HEK293 (cell line): ENCODE measurements at regions not wholly inside any gene's neighbourhood (a gene's known extent, or its start where the extent isn't known, plus 50 kb on each side); places are given as distances from the start of the nearest gene placed in this dataset.

ENCODE experiments used
- BCL6B ChIP-seq: fragments of 450-650 bp; formaldehyde crosslinking; IDR thresholded peaks from 2 replicates; pipeline ENCODE4 v1.5.1; 2017; ENCODE audit warnings: missing biosample characterization, missing genetic modification characterization
- CTCF ChIP-seq: fragments of 450-650 bp; formaldehyde crosslinking; IDR thresholded peaks from 2 replicates; pipeline ENCODE4 v1.5.1; 2016; ENCODE audit warnings: missing biosample characterization, missing genetic modification characterization
- GLIS2 ChIP-seq: fragments of 450-650 bp; formaldehyde crosslinking; IDR thresholded peaks from 2 replicates; pipeline ENCODE4 v1.5.1; 2016; ENCODE audit warnings: missing biosample characterization, missing genetic modification characterization
- HOXC10 ChIP-seq: sonication (generic); formaldehyde crosslinking; IDR thresholded peaks from 2 replicates; pipeline ENCODE4 v1.8.1; 2023; ENCODE audit warnings: mild to moderate bottlenecking, missing genetic modification reagents
- KLF10 ChIP-seq: fragments of 450-650 bp; IDR thresholded peaks from 2 replicates; pipeline ENCODE4 v1.5.1; 2018; ENCODE audit warnings: missing biosample characterization, mild to moderate bottlenecking, missing genetic modification characterization
- RBAK ChIP-seq: fragments of 450-650 bp; formaldehyde crosslinking; IDR thresholded peaks from 2 replicates; pipeline ENCODE4 v1.5.1; 2016; ENCODE audit warnings: missing biosample characterization, missing genetic modification characterization
- YY1 ChIP-seq: fragments of 450-650 bp; formaldehyde crosslinking; IDR thresholded peaks from 2 replicates; pipeline ENCODE4 v1.5.1; 2018; ENCODE audit warnings: missing biosample characterization, missing genetic modification characterization
- ZBTB8A ChIP-seq: fragments of 450-650 bp; formaldehyde crosslinking; IDR thresholded peaks from 2 replicates; pipeline ENCODE4 v1.5.1; 2016; ENCODE audit warnings: missing biosample characterization, missing genetic modification characterization
- ZFHX2 ChIP-seq: fragments of 450-650 bp; formaldehyde crosslinking; conservative IDR thresholded peaks from 2 replicates; pipeline ENCODE4 v1.5.1; 2016; ENCODE audit warnings: missing biosample characterization, missing genetic modification characterization
- ZFP69B ChIP-seq: fragments of 450-650 bp; formaldehyde crosslinking; IDR thresholded peaks from 2 replicates; pipeline ENCODE4 v1.5.1; 2016; ENCODE audit warnings: missing biosample characterization, missing genetic modification characterization
- ZNF133 ChIP-seq: fragments of 450-650 bp; formaldehyde crosslinking; IDR thresholded peaks from 2 replicates; pipeline ENCODE4 v1.5.1; 2016; ENCODE audit warnings: missing biosample characterization, missing genetic modification characterization
- ZNF155 ChIP-seq: fragments of 450-650 bp; formaldehyde crosslinking; IDR thresholded peaks from 2 replicates; pipeline ENCODE4 v1.5.1; 2016; ENCODE audit warnings: missing biosample characterization, missing genetic modification characterization
- ZNF2 ChIP-seq: fragments of 450-650 bp; formaldehyde crosslinking; IDR thresholded peaks from 2 replicates; pipeline ENCODE4 v1.5.1; 2016; ENCODE audit warnings: missing biosample characterization, missing genetic modification characterization
- ZNF211 ChIP-seq: fragments of 450-650 bp; formaldehyde crosslinking; IDR thresholded peaks from 2 replicates; pipeline ENCODE4 v1.5.1; 2016; ENCODE audit warnings: low read depth, missing biosample characterization, missing genetic modification characterization
- ZNF24 ChIP-seq: fragments of 450-650 bp; formaldehyde crosslinking; IDR thresholded peaks from 2 replicates; pipeline ENCODE4 v1.5.1; 2016; ENCODE audit warnings: missing biosample characterization, missing genetic modification characterization
- ZNF26 ChIP-seq: fragments of 450-650 bp; formaldehyde crosslinking; IDR thresholded peaks from 2 replicates; pipeline ENCODE4 v1.5.1; 2016; ENCODE audit warnings: missing biosample characterization, missing genetic modification characterization
- ZNF366 ChIP-seq: fragments of 450-650 bp; formaldehyde crosslinking; conservative IDR thresholded peaks from 2 replicates; pipeline ENCODE4 v1.5.1; 2016; ENCODE audit warnings: missing biosample characterization, missing genetic modification characterization
- ZNF423 ChIP-seq: fragments of 450-650 bp; formaldehyde crosslinking; IDR thresholded peaks from 2 replicates; pipeline ENCODE4 v1.5.1; 2016; ENCODE audit warnings: missing biosample characterization, missing genetic modification characterization
- ZNF48 ChIP-seq: fragments of 450-650 bp; formaldehyde crosslinking; IDR thresholded peaks from 2 replicates; pipeline ENCODE4 v1.5.1; 2016; ENCODE audit warnings: missing biosample characterization, missing genetic modification characterization
- ZNF529 ChIP-seq: fragments of 450-650 bp; formaldehyde crosslinking; IDR thresholded peaks from 2 replicates; pipeline ENCODE4 v1.5.1; 2017; ENCODE audit warnings: missing genetic modification characterization, missing biosample characterization; ENCODE audit not compliant: insufficient replicate concordance
- ZNF549 ChIP-seq: fragments of 450-650 bp; IDR thresholded peaks from 2 replicates; pipeline ENCODE4 v1.5.1; 2018; ENCODE audit warnings: missing biosample characterization, missing genetic modification characterization, mild to moderate bottlenecking, inconsistent platforms, moderate library complexity
- ZNF560 ChIP-seq: fragments of 450-650 bp; formaldehyde crosslinking; IDR thresholded peaks from 2 replicates; pipeline ENCODE4 v1.5.1; 2017; ENCODE audit warnings: missing biosample characterization, missing genetic modification characterization, borderline replicate concordance
- ZNF580 ChIP-seq: fragments of 450-650 bp; formaldehyde crosslinking; IDR thresholded peaks from 2 replicates; pipeline ENCODE4 v1.5.1; 2016; ENCODE audit warnings: missing biosample characterization, missing genetic modification characterization
- ZNF624 ChIP-seq: fragments of 450-650 bp; formaldehyde crosslinking; IDR thresholded peaks from 2 replicates; pipeline ENCODE4 v1.5.1; 2017; ENCODE audit warnings: missing biosample characterization, missing genetic modification characterization
- ZNF660 ChIP-seq: fragments of 450-650 bp; IDR thresholded peaks from 2 replicates; pipeline ENCODE4 v1.5.1; 2018; ENCODE audit warnings: missing biosample characterization, mild to moderate bottlenecking, missing genetic modification characterization
- ZNF776 ChIP-seq: fragments of 450-650 bp; formaldehyde crosslinking; IDR thresholded peaks from 2 replicates; pipeline ENCODE4 v1.5.0; 2017; ENCODE audit warnings: missing biosample characterization, missing genetic modification characterization, borderline replicate concordance
- TF ChIP-seq, protein P1 (sequence below): fragments of 450-650 bp; formaldehyde crosslinking; IDR thresholded peaks from 2 replicates; pipeline ENCODE4 v1.5.1; 2016; ENCODE audit warnings: missing biosample characterization, missing genetic modification characterization, borderline replicate concordance
- TF ChIP-seq, protein P2 (sequence below): fragments of 450-650 bp; formaldehyde crosslinking; IDR thresholded peaks from 2 replicates; pipeline ENCODE4 v1.5.1; 2016; ENCODE audit warnings: missing biosample characterization, missing genetic modification characterization
- TF ChIP-seq, protein P3 (sequence below): fragments of 450-650 bp; IDR thresholded peaks from 2 replicates; pipeline ENCODE4 v1.5.1; 2018; ENCODE audit warnings: missing biosample characterization, mild to moderate bottlenecking, missing genetic modification characterization
- TF ChIP-seq, protein P4 (sequence below): fragments of 450-650 bp; formaldehyde crosslinking; IDR thresholded peaks from 2 replicates; pipeline ENCODE4 v1.5.1; 2016; ENCODE audit warnings: missing biosample characterization, missing genetic modification characterization

DNA sequence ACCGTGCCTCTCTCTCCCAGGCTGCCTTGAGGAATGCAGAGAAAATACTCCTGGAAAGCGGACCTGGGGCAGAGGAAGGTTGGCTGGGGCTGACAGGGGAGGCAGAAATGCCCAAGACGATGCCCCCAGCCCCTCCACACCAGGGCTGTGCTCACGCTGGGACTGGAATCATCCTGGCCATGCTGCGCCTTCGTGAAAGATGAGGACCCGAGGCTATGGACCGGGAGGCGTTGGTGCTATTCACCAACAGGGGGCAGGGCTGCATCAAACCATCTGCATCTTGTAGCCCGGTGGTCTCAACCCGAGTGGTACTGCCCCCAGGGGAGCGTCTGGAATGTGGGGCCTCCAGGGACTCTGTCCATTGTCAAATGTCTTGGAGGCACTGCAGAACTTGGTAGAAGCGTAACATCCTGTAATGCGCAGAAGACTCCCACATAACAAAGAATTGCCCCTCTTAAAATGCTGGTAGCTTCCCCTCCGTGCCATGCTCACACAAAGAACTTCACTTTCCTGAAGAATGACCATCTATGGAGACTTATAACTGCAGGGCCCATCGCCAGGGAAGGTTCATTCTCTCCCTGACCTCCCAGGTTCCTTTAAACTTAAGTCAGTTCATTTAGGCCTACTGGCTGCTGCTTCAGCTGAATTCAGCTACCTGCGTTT lies 251.2 kb downstream of the RRAGC start (continued):
- TF ChIP-seq, protein P1, sequence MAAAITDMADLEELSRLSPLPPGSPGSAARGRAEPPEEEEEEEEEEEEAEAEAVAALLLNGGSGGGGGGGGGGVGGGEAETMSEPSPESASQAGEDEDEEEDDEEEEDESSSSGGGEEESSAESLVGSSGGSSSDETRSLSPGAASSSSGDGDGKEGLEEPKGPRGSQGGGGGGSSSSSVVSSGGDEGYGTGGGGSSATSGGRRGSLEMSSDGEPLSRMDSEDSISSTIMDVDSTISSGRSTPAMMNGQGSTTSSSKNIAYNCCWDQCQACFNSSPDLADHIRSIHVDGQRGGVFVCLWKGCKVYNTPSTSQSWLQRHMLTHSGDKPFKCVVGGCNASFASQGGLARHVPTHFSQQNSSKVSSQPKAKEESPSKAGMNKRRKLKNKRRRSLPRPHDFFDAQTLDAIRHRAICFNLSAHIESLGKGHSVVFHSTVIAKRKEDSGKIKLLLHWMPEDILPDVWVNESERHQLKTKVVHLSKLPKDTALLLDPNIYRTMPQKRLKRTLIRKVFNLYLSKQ (tag by site-specific recombination): no peak
- TF ChIP-seq BCL6B (tag by site-specific recombination) (no peak), ZNF155 (tag by site-specific recombination) (no peak), ZNF423 (tag by site-specific recombination) (no peak), HOXC10 (no peak), ZNF211 (no peak), ZNF529 (tag by site-specific recombination) (no peak), ZNF776 (tag by site-specific recombination) (no peak), ZNF133 (tag by site-specific recombination) (no peak), RBAK (tag by site-specific recombination) (no peak), CTCF (peak; percentile 70; the same call in 1 of the 2 replicates), KLF10 (tag by site-specific recombination) (no peak), YY1 (tag by site-specific recombination) (no peak), ZNF26 (no peak), ZBTB8A (no peak), ZNF624 (no peak), ZNF24 (tag by site-specific recombination) (no peak), ZNF549 (tag by site-specific recombination) (no peak), ZNF366 (no peak), ZNF560 (tag by site-specific recombination) (no peak), ZNF660 (tag by site-specific recombination) (no peak), ZFP69B (no peak), GLIS2 (peak; percentile 59), ZNF48 (tag by site-specific recombination) (no peak), ZNF580 (no peak), ZFHX2 (tag by site-specific recombination) (no peak), ZNF2 (tag by site-specific recombination) (peak; percentile 84)
- TF ChIP-seq, protein P2, sequence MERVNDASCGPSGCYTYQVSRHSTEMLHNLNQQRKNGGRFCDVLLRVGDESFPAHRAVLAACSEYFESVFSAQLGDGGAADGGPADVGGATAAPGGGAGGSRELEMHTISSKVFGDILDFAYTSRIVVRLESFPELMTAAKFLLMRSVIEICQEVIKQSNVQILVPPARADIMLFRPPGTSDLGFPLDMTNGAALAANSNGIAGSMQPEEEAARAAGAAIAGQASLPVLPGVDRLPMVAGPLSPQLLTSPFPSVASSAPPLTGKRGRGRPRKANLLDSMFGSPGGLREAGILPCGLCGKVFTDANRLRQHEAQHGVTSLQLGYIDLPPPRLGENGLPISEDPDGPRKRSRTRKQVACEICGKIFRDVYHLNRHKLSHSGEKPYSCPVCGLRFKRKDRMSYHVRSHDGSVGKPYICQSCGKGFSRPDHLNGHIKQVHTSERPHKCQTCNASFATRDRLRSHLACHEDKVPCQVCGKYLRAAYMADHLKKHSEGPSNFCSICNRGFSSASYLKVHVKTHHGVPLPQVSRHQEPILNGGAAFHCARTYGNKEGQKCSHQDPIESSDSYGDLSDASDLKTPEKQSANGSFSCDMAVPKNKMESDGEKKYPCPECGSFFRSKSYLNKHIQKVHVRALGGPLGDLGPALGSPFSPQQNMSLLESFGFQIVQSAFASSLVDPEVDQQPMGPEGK (tag by site-specific recombination): peak; percentile 26; the same call in 1 of the 2 replicates
- TF ChIP-seq, protein P3, sequence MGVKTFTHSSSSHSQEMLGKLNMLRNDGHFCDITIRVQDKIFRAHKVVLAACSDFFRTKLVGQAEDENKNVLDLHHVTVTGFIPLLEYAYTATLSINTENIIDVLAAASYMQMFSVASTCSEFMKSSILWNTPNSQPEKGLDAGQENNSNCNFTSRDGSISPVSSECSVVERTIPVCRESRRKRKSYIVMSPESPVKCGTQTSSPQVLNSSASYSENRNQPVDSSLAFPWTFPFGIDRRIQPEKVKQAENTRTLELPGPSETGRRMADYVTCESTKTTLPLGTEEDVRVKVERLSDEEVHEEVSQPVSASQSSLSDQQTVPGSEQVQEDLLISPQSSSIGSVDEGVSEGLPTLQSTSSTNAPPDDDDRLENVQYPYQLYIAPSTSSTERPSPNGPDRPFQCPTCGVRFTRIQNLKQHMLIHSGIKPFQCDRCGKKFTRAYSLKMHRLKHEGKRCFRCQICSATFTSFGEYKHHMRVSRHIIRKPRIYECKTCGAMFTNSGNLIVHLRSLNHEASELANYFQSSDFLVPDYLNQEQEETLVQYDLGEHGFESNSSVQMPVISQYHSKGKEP (tag by site-specific recombination): no peak
- TF ChIP-seq, protein P4, sequence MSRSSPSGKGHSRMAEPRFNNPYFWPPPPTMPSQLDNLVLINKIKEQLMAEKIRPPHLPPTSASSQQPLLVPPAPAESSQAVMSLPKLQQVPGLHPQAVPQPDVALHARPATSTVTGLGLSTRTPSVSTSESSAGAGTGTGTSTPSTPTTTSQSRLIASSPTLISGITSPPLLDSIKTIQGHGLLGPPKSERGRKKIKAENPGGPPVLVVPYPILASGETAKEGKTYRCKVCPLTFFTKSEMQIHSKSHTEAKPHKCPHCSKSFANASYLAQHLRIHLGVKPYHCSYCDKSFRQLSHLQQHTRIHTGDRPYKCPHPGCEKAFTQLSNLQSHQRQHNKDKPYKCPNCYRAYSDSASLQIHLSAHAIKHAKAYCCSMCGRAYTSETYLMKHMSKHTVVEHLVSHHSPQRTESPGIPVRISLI (tag by site-specific recombination): no peak
